ENCODE measurements at regions not wholly inside any gene's neighbourhood (a gene's known extent, or its start where the extent isn't known, plus 50 kb on each side); places are given as distances from the start of the nearest gene placed in this dataset.

GRCh38 chr5:60541980-60542379 is 158.0 kb downstream of the DEPDC1B start:
- TF ChIP-seq TAF1 (IDR thresholded peaks at IDR 0.05; ENCODE audit: low read depth, low read length) = no peak
- no peak for TF ChIP-seq POLR2AphosphoS5 (IDR thresholded peaks at IDR 0.05; ENCODE audit: low read depth, low read length)
- no peak for TF ChIP-seq POLR2A (IDR thresholded peaks at IDR 0.05; ENCODE audit: low read depth, low read length)
- TF ChIP-seq POU2F2 (IDR thresholded peaks at IDR 0.05; ENCODE audit: low read depth, low read length) = no peak
- no peak for TF ChIP-seq PAX5 (IDR thresholded peaks at IDR 0.05; ENCODE audit: insufficient read depth, low read length, severe bottlenecking)
- TF ChIP-seq SPI1 (IDR thresholded peaks at IDR 0.05; ENCODE audit: low read depth, low read length) = peak; percentile 39; the same call in 1 of the 2 replicates

Data from GM12891 (cell line).